Stimulated activated CD4-positive, alpha-beta T cell treated with anti-CD3 and anti-CD28 coated beads, TNF-alpha, amount 100 ng/mL, for 48 hours (primary cell): ENCODE measurements at regions not wholly inside any gene's neighbourhood (a gene's known extent, or its start where the extent isn't known, plus 50 kb on each side); places are given as distances from the start of the nearest gene placed in this dataset.

ENCODE experiments used
- DNase-seq, 3 donors: peaks; one replicate each; pipeline ENCODE4 v3.0.0-alpha.2; 2020; ENCODE audit warnings: low read depth in 3 of 3

GRCh38 chr22:46090631-46091201 lies 59.6 kb upstream of the PPARA start:
- DNase-seq = no peak

- DNase-seq = no peak
Measured at GRCh38 chr22:46091277-46091977, 58.9 kb upstream of the PPARA start.

GRCh38 chr22:46092011-46092410 lies 58.3 kb upstream of the PPARA start:
- DNase-seq = no peak

GRCh38 chr22:46092670-46093410 lies 57.5 kb upstream of the PPARA start:
- no peak for DNase-seq

- no peak for DNase-seq
Measured at GRCh38 chr22:46093796-46094195, 56.5 kb upstream of the PPARA start.

- no peak for DNase-seq
Measured at GRCh38 chr22:46094676-46095075, 55.6 kb upstream of the PPARA start.

- DNase-seq = no peak
Measured at GRCh38 chr22:46096051-46096450, 54.3 kb upstream of the PPARA start.

GRCh38 chr22:46096706-46097230 lies 53.6 kb upstream of the PPARA start:
- no peak for DNase-seq

- DNase-seq = no peak
Measured at GRCh38 chr22:46097268-46097900, 52.9 kb upstream of the PPARA start.

- DNase-seq = no peak
Measured at GRCh38 chr22:46098525-46099475, 51.5 kb upstream of the PPARA start.

GRCh38 chr22:46099740-46100139 lies 50.6 kb upstream of the PPARA start:
- no peak for DNase-seq

- no peak for DNase-seq
Measured at GRCh38 chr22:46100401-46101105, 49.8 kb upstream of the PPARA start.
